Fibroblast of mammary gland (primary cell): ENCODE measurements at regions not wholly inside any gene's neighbourhood (a gene's known extent, or its start where the extent isn't known, plus 50 kb on each side); places are given as distances from the start of the nearest gene placed in this dataset.

Experiments
- DNase-seq: peaks from one replicate; pipeline ENCODE4 v3.0.0-alpha.2; 2010; ENCODE audit warnings: low read depth
- H3K4me3 ChIP-seq: 2 replicates; pipeline ENCODE4 v1.5.1; 2011; ENCODE audit warnings: low read depth, mild to moderate bottlenecking, low read length, moderate library complexity; ENCODE audit not compliant: control insufficient read depth
- TF ChIP-seq, protein P1 (sequence below): conservative IDR thresholded peaks from 2 replicates; pipeline ENCODE4 v1.5.1; 2011; ENCODE audit warnings: low read depth, low read length, inconsistent platforms; ENCODE audit not compliant: control insufficient read depth, insufficient read depth

DNA sequence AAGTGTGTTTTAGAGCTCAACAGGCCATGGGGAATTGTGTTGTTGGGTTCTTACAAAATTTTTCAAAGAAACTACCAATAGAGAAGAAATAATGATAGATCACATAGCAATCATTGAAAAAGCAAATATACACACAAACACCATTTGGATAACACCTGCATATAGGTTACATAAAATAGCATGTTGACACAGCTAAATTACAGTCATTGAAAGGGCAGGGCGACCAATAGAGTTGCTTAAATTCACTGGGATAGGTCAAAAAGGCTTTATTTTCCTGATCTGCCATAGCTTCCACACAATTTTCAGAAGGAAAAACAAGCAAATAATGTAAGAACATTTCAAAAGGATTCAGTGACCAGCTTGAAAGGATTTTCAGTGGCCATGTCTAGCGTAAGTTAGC is 57.9 kb upstream of the FGGY start:
- TF ChIP-seq, protein P1, sequence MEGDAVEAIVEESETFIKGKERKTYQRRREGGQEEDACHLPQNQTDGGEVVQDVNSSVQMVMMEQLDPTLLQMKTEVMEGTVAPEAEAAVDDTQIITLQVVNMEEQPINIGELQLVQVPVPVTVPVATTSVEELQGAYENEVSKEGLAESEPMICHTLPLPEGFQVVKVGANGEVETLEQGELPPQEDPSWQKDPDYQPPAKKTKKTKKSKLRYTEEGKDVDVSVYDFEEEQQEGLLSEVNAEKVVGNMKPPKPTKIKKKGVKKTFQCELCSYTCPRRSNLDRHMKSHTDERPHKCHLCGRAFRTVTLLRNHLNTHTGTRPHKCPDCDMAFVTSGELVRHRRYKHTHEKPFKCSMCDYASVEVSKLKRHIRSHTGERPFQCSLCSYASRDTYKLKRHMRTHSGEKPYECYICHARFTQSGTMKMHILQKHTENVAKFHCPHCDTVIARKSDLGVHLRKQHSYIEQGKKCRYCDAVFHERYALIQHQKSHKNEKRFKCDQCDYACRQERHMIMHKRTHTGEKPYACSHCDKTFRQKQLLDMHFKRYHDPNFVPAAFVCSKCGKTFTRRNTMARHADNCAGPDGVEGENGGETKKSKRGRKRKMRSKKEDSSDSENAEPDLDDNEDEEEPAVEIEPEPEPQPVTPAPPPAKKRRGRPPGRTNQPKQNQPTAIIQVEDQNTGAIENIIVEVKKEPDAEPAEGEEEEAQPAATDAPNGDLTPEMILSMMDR, result no peak
- H3K4me3 ChIP-seq, result no peak overlapping the region
- no peak for DNase-seq

GRCh38 chr1:59241909-59242308 is 55.0 kb upstream of the FGGY start:
- no peak overlapping the region for H3K4me3 ChIP-seq
- TF ChIP-seq, protein P1, result no peak
- no peak for DNase-seq

DNA sequence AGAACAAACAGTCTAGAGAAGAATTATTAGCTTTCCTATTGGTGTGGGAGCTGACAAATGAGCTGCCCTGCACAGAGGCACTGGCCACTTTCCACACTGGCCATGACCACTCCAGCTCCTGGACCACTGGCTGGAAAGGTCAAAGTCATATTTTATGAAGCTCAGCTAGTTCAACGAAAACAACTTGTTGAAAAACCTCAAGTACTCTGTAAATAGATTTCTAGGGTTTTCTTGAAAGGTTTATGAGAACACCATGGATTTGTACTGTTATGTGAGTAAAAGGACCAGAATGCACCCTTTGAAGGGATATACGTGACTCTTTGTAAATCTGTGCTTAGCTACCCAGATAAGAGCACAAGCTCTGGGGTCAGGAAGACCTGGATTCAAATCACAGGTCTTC is 54.5 kb upstream of the FGGY start:
- TF ChIP-seq, protein P1, result no peak
- H3K4me3 ChIP-seq, result no peak overlapping the region
- DNase-seq, result no peak

DNA sequence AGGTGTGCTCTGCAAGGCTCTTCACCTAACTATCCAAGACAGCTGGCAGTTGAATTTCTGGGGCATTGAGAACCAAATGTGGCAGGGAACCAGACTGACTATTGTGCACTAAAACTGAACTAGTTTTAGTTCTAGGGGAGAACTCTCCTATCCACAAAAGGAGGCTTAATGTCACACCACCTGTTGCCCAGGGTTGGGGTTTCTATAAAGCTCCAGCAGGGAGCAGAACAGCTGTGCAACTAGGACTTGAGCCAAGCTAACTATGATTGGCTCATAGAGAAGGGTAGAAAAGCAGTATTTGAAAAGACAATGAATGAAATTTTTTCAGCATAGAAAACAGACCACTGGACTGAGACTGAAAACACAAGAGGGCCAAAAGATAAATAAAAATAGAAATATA is 53.3 kb upstream of the FGGY start:
- H3K4me3 ChIP-seq, result no peak overlapping the region
- TF ChIP-seq, protein P1, result no peak
- DNase-seq, result no peak

DNA sequence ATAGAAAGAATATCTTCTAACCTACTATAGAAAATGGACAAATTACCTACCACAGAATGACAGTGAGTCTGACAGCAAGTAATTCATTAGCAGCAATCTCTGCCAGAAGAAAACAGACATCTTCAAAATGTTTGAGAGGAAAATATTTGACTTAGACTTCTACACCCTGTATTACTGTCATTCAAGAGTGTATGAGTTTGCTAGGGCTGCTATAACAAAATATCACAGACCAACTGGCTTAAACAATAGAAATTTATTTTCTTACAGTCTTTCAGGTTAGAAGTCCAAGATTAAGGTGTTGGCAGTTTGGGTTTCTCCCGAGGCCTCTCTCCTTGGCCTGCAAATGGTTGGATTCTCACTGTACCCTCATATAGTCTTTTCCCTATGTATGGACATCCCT is 52.9 kb upstream of the FGGY start:
- no peak for DNase-seq
- H3K4me3 ChIP-seq, result no peak overlapping the region
- TF ChIP-seq, protein P1, result no peak

DNA sequence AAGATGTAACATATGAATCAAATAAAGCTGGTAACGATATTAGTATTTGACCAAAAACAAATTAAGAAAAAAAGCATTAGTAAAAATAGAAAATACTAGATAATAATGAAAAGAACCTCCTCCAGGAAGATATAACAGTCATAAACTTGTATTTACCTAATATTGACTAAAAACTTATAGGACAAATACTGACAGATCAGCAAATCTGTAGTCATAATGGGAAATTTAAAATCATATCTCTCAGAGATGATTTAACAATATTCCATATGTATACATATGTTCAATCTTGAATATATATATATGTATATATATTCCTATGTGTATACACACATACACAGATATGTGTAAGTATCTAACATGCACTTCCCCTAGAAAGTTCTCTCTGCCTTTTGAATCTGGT is 52.0 kb upstream of the FGGY start:
- H3K4me3 ChIP-seq, result no peak overlapping the region
- TF ChIP-seq, protein P1, result no peak
- no peak for DNase-seq
